Uterus (tissue), 3 donors: ENCODE measurements at regions not wholly inside any gene's neighbourhood (a gene's known extent, or its start where the extent isn't known, plus 50 kb on each side); places are given as distances from the start of the nearest gene placed in this dataset.

Experiments used
- DNase-seq, 2 donors: peaks; one replicate each; pipeline ENCODE4 v3.0.0-alpha.2; 2019 to 2020
- H3K27ac ChIP-seq, 2 donors: fragments of 200-600 bp; sonication (generic); 1 replicate in 1 of 2; 2 replicates in 1 of 2; pipeline ENCODE4 v1.5.1; 2016 to 2018
- H3K27me3 ChIP-seq, 2 donors: fragments of 200-600 bp; sonication (generic); one replicate each; pipeline ENCODE4 v1.5.1; 2018 to 2019; ENCODE audit warnings: control low read depth in 1 of 2
- H3K36me3 ChIP-seq, 2 donors: fragments of 200-600 bp; sonication (generic); one replicate each; pipeline ENCODE4 v1.5.1; 2019; ENCODE audit warnings: control low read depth in 1 of 2
- H3K4me1 ChIP-seq, 2 donors: fragments of 200-600 bp; sonication (generic); one replicate each; pipeline ENCODE4 v1.5.1; 2018 to 2019; ENCODE audit warnings: control low read depth in 1 of 2
- H3K4me3 ChIP-seq, 2 donors: fragments of 200-600 bp; sonication (generic); 1 replicate in 1 of 2; 2 replicates in 1 of 2; pipeline ENCODE4 v1.5.1; 2018 to 2019; ENCODE audit warnings: mild to moderate bottlenecking in 1 of 2
- H3K9me3 ChIP-seq, 2 donors: fragments of 200-600 bp; sonication (generic); one replicate each; pipeline ENCODE4 v1.5.1; 2019; ENCODE audit warnings: control low read depth in 1 of 2
- CTCF ChIP-seq, 4 experiments: fragments of 200-600 bp in 2 of 4; fragments of 450-650 bp in 2 of 4; sonication (generic) in 2 of 4; IDR thresholded peaks; one replicate each; pipeline ENCODE4 v1.5.1; 2016 to 2019; ENCODE audit warnings: antibody characterized with exemption in 4 of 4, mild to moderate bottlenecking in 2 of 4, moderate library complexity in 1 of 4
- POLR2A ChIP-seq, 2 donors: fragments of 450-650 bp; IDR thresholded peaks; one replicate each; pipeline ENCODE4 v1.6.1; 2016; ENCODE audit warnings: antibody characterized with exemption in 2 of 2, mild to moderate bottlenecking in 1 of 2, moderate library complexity in 1 of 2
- intact Hi-C: fragments of 100-400 bp; cut with DNase I; formaldehyde crosslinking; loops from one replicate; pipeline ENCODE4 v1.15.1; 2023; ENCODE audit warnings: low total_unique reads
- donor health status: DM: yes; HTN: yes; CAD: no.

- H3K4me1 ChIP-seq: no peaks in the 10 kb centered on the region
- H3K27me3 ChIP-seq: no peaks in the 10 kb centered on the region
- peak overlapping the region in 1 of 2 donors; percentile 41 for H3K27ac ChIP-seq
- DNase-seq: no peak
- H3K4me3 ChIP-seq: no peak overlapping the region
- intact Hi-C loops: no loop called here
- TF ChIP-seq CTCF (IDR thresholded peaks at IDR 0.05) (no peak), POLR2A (IDR thresholded peaks at IDR 0.05) (no peak)
- no peaks in the 10 kb centered on the region for H3K9me3 ChIP-seq
- no peaks in the 10 kb centered on the region for H3K36me3 ChIP-seq
Observed at GRCh38 chr18:48470484-48471180, 61.4 kb upstream of the ZBTB7C start.

- no peak for TF ChIP-seq CTCF (IDR thresholded peaks at IDR 0.05)
- H3K4me3 ChIP-seq: no peak overlapping the region
- no peaks in the 10 kb centered on the region for H3K9me3 ChIP-seq
- no peaks in the 10 kb centered on the region for H3K27me3 ChIP-seq
- H3K36me3 ChIP-seq: no peaks in the 10 kb centered on the region
- intact Hi-C loops: no loop called here
- DNase-seq: no peak
- H3K27ac ChIP-seq: no peak overlapping the region
- H3K4me1 ChIP-seq: no peaks in the 10 kb centered on the region
Observed at GRCh38 chr18:48468151-48468550, 59.0 kb upstream of the ZBTB7C start.

- TF ChIP-seq POLR2A (IDR thresholded peaks at IDR 0.05) (no peak), CTCF (IDR thresholded peaks at IDR 0.05) (no peak)
- H3K27ac ChIP-seq: no peak overlapping the region
- intact Hi-C loops: no loop called here
- no peak for DNase-seq
- H3K4me1 ChIP-seq: no peaks in the 10 kb centered on the region
- no peaks in the 10 kb centered on the region for H3K9me3 ChIP-seq
- H3K27me3 ChIP-seq: no peaks in the 10 kb centered on the region
- no peaks in the 10 kb centered on the region for H3K36me3 ChIP-seq
- H3K4me3 ChIP-seq: no peak overlapping the region
Observed at GRCh38 chr18:48467231-48467630, 58.0 kb upstream of the ZBTB7C start.

- no peaks in the 10 kb centered on the region for H3K27me3 ChIP-seq
- no peaks in the 10 kb centered on the region for H3K36me3 ChIP-seq
- TF ChIP-seq POLR2A (IDR thresholded peaks at IDR 0.05) (no peak), CTCF (IDR thresholded peaks at IDR 0.05) (no peak)
- DNase-seq: no peak
- H3K4me3 ChIP-seq: no peak overlapping the region
- no peaks in the 10 kb centered on the region for H3K9me3 ChIP-seq
- no peaks in the 10 kb centered on the region for H3K4me1 ChIP-seq
- H3K27ac ChIP-seq: no peak overlapping the region
- intact Hi-C loops: no loop called here
Observed at GRCh38 chr18:48462510-48462909, 53.3 kb upstream of the ZBTB7C start.

- intact Hi-C loops: no loop called here
Observed at GRCh38 chr18:48460929-48461583, 51.9 kb upstream of the ZBTB7C start.

More at GRCh38 chr18:48460929-48461583, 51.9 kb upstream of the ZBTB7C start:
- Histone ChIP-seq H3K4me3 (no peak overlapping the region), H3K27ac (no peak overlapping the region), H3K9me3 (no peaks in the 10 kb centered on the region), H3K4me1 (no peaks in the 10 kb centered on the region), H3K36me3 (no peaks in the 10 kb centered on the region), H3K27me3 (no peaks in the 10 kb centered on the region)
- DNase-seq: no peak
- TF ChIP-seq CTCF (IDR thresholded peaks at IDR 0.05) (no peak), POLR2A (IDR thresholded peaks at IDR 0.05) (no peak)
